GM10248 (cell line): ENCODE measurements at regions not wholly inside any gene's neighbourhood (a gene's known extent, or its start where the extent isn't known, plus 50 kb on each side); places are given as distances from the start of the nearest gene placed in this dataset.

Source experiments
- CTCF ChIA-PET: fragments of 300-600 bp; sonication (Branson Sonifier 250); formaldehyde crosslinking; extraction: SDS; loops from one replicate; lab custom pipeline; 2021; ENCODE audit warnings: antibody characterized with exemption; lab: Yijun Ruan, JAX
- POLR2A ChIA-PET: fragments of 350-650 bp; sonication (Branson Sonifier 250); formaldehyde crosslinking; extraction: SDS; loops from one replicate; lab custom pipeline; 2020; ENCODE audit warnings: antibody characterized with exemption; lab: Yijun Ruan, JAX
- DNase-seq: peaks from one replicate; pipeline ENCODE4 v3.0.0; 2012; ENCODE audit errors: extremely low spot score
- CTCF ChIP-seq: IDR thresholded peaks from 2 replicates; pipeline ENCODE4 v1.5.1; 2012; ENCODE audit warnings: mild to moderate bottlenecking, low read depth; ENCODE audit errors: extremely low read depth, missing control alignments, control extremely low read depth

- no peak for DNase-seq
- POLR2A ChIA-PET = no interaction called here
- no peak for TF ChIP-seq CTCF
- CTCF ChIA-PET = interaction anchor here (1.0 kb wide), 1 partner anchor 125 kb away, joined by 3 read pairs; no protein-coding TSS in a partner anchor
These were observed 108.7 kb downstream of the DISP1 start for GRCh38 chr1:222923506-222923905.

- DNase-seq = no peak
- no peak for TF ChIP-seq CTCF
- POLR2A ChIA-PET = no interaction called here
- CTCF ChIA-PET = interaction anchor here (1.0 kb wide), 1 partner anchor 126 kb away, joined by 3 read pairs; no protein-coding TSS in a partner anchor
These were observed 109.4 kb downstream of the DISP1 start for GRCh38 chr1:222924136-222924706.

- DNase-seq = no peak
- no peak for TF ChIP-seq CTCF
- CTCF ChIA-PET = no interaction called here
- POLR2A ChIA-PET = no interaction called here
These were observed 111.7 kb downstream of the DISP1 start for GRCh38 chr1:222926566-222926965.

GRCh38 chr1:222927031-222927430 is 112.2 kb downstream of the DISP1 start:
- POLR2A ChIA-PET = no interaction called here
- no peak for TF ChIP-seq CTCF
- CTCF ChIA-PET = no interaction called here
- no peak for DNase-seq

GRCh38 chr1:222928212-222928611 is 113.4 kb downstream of the DISP1 start:
- no peak for TF ChIP-seq CTCF
- POLR2A ChIA-PET = no interaction called here
- CTCF ChIA-PET = no interaction called here
- DNase-seq = no peak

- ChIA-PET CTCF (no interaction called here), POLR2A (no interaction called here)
- no peak for DNase-seq
- TF ChIP-seq CTCF = no peak
These were observed 115.2 kb downstream of the DISP1 start for GRCh38 chr1:222930070-222930469.
